ENCODE measurements at regions not wholly inside any gene's neighbourhood (a gene's known extent, or its start where the extent isn't known, plus 50 kb on each side); places are given as distances from the start of the nearest gene placed in this dataset.

DNA sequence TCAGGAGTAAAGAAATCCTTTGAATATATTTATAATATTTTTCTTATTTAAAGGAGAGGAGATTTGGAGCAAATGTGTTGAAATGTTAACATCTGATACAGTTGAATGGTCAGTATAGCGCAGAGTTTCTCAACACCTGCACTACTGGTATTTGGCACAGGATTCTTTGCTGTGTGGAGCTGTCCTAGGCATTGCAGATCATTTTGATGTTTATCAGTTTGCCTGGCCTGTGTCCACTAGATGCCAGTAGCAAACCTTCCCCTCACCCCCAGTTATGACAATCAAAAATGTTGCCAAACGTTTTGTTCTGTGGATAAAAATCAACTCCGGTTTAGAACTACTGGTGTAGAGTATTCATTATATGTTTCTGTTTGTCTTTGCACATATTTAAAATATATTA, 765.3 kb upstream of the SLIT2 start:
- TF ChIP-seq ZNF407 (CRISPR knock-in tag; IDR thresholded peaks at IDR 0.05; ENCODE audit: not compliant biosample characterization): no peak
- TF ChIP-seq, protein P1, sequence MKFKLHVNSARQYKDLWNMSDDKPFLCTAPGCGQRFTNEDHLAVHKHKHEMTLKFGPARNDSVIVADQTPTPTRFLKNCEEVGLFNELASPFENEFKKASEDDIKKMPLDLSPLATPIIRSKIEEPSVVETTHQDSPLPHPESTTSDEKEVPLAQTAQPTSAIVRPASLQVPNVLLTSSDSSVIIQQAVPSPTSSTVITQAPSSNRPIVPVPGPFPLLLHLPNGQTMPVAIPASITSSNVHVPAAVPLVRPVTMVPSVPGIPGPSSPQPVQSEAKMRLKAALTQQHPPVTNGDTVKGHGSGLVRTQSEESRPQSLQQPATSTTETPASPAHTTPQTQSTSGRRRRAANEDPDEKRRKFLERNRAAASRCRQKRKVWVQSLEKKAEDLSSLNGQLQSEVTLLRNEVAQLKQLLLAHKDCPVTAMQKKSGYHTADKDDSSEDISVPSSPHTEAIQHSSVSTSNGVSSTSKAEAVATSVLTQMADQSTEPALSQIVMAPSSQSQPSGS (CRISPR knock-in tag; IDR thresholded peaks at IDR 0.05): no peak
- TF ChIP-seq EZH2 (conservative IDR thresholded peaks at IDR 0.05; ENCODE audit: low read depth, low read length): no peak
- TF ChIP-seq ZNF501 (CRISPR knock-in tag; IDR thresholded peaks at IDR 0.05): no peak
- no peak for TF ChIP-seq FOSL1 (CRISPR knock-in tag; IDR thresholded peaks at IDR 0.05; ENCODE audit: borderline replicate concordance)
- no peak for TF ChIP-seq NFYB (CRISPR knock-in tag; IDR thresholded peaks at IDR 0.05)
- no peak for TF ChIP-seq HOXD1 (CRISPR knock-in tag; IDR thresholded peaks at IDR 0.05)
- TF ChIP-seq RAD21 (CRISPR knock-in tag; IDR thresholded peaks at IDR 0.05): no peak
- no peak for TF ChIP-seq KLF16 (CRISPR knock-in tag; IDR thresholded peaks at IDR 0.05)
- no peak for TF ChIP-seq ZNF124 (CRISPR knock-in tag; IDR thresholded peaks at IDR 0.05)
- TF ChIP-seq TOPORS (CRISPR knock-in tag; IDR thresholded peaks at IDR 0.05): no peak
- no peak for TF ChIP-seq ZBTB43 (CRISPR knock-in tag; conservative IDR thresholded peaks at IDR 0.05)
- no peak for TF ChIP-seq ARID3A (IDR thresholded peaks at IDR 0.05; ENCODE audit: low read depth, low read length)
- TF ChIP-seq ZNF24 (IDR thresholded peaks at IDR 0.05): no peak

All from HepG2 (cell line).